DND-41 (cell line): ENCODE measurements at regions not wholly inside any gene's neighbourhood (a gene's known extent, or its start where the extent isn't known, plus 50 kb on each side); places are given as distances from the start of the nearest gene placed in this dataset.
"Not testable (repeated sequence)": the region's sequence is repeated elsewhere in the genome, so short reads cannot be mapped to it uniquely, and the experiment has no call there.

ENCODE experiments used
- ATAC-seq: fragments of 200-7000 bp; cut with Tn5 transposase; 3 replicates; pipeline ENCODE4 v1.9.1; 2021; ENCODE audit warnings: low read depth; ENCODE audit not compliant: insufficient read depth
- DNase-seq: peaks from one replicate; pipeline ENCODE4 v3.0.0-alpha.2; 2020
- H2AFZ ChIP-seq: 2 replicates; pipeline ENCODE4 v1.6.0; 2012; ENCODE audit warnings: low read depth, low read length
- H3K27ac ChIP-seq: 2 replicates; pipeline ENCODE4 v1.5.1; 2012; ENCODE audit warnings: low read length, inconsistent platforms
- H3K27me3 ChIP-seq: fragments of 200-600 bp; sonication (generic); 2 replicates; pipeline ENCODE4 v1.6.0; 2012; ENCODE audit warnings: low read length, mild to moderate bottlenecking, inconsistent platforms; ENCODE audit not compliant: insufficient read depth, poor library complexity
- H3K36me3 ChIP-seq: 2 replicates; pipeline ENCODE4 v1.5.1; 2012; ENCODE audit warnings: low read length, inconsistent platforms; ENCODE audit not compliant: insufficient read depth
- H3K4me1 ChIP-seq: 2 replicates; pipeline ENCODE4 v1.5.1; 2012; ENCODE audit warnings: mild to moderate bottlenecking, low read length; ENCODE audit not compliant: insufficient read depth
- H3K4me2 ChIP-seq: 2 replicates; pipeline ENCODE4 v1.6.0; 2012; ENCODE audit warnings: mild to moderate bottlenecking, moderate library complexity, low read length, inconsistent platforms; ENCODE audit not compliant: insufficient read depth
- H3K4me3 ChIP-seq, 2 experiments: fragments of 200-600 bp in 1 of 2; shearing (Covaris generic) in 1 of 2; 2 replicates each; pipeline ENCODE4 v1.5.1; 2012 to 2016; ENCODE audit warnings: inconsistent platforms in 2 of 2, low read length in 2 of 2, mild to moderate bottlenecking in 2 of 2, low read depth in 1 of 2, moderate library complexity in 1 of 2
- H3K79me2 ChIP-seq: 2 replicates; pipeline ENCODE4 v1.6.0; 2012; ENCODE audit warnings: low read length, inconsistent platforms; ENCODE audit not compliant: insufficient read depth
- H3K9ac ChIP-seq: 2 replicates; pipeline ENCODE4 v1.6.0; 2012; ENCODE audit warnings: low read depth, mild to moderate bottlenecking, inconsistent platforms, low read length, moderate library complexity
- H3K9me3 ChIP-seq: 2 replicates; pipeline ENCODE4 v1.5.1; 2012; ENCODE audit warnings: low read length, moderate library complexity, mild to moderate bottlenecking, inconsistent platforms; ENCODE audit not compliant: insufficient read depth, severe bottlenecking
- H4K20me1 ChIP-seq: 2 replicates; pipeline ENCODE4 v1.6.0; 2012; ENCODE audit warnings: low read length; ENCODE audit not compliant: insufficient read depth
- CTCF ChIP-seq: IDR thresholded peaks from 2 replicates; pipeline ENCODE4 v1.5.1; 2012; ENCODE audit warnings: borderline replicate concordance, low read length, moderate library complexity, mild to moderate bottlenecking; ENCODE audit not compliant: poor library complexity, severe bottlenecking; ENCODE audit errors: extremely low read depth
- EZH2 ChIP-seq: IDR thresholded peaks from 3 replicates; pipeline ENCODE4 v1.6.1; 2012; ENCODE audit warnings: borderline replicate concordance, low read depth, mild to moderate bottlenecking, moderate library complexity, low read length, inconsistent platforms; ENCODE audit not compliant: severe bottlenecking

GRCh38 chr20:10119336-10119735, 84.5 kb downstream of the ANKEF1 start:
- ATAC-seq (no peak), DNase-seq (no peak)
- Histone ChIP-seq H3K79me2 (no peaks in the 10 kb centered on the region), H3K36me3 (no peaks in the 10 kb centered on the region), H3K4me1 (no peaks in the 10 kb centered on the region), H3K9ac (no peak overlapping the region), H3K9me3 (peaks cover 9% of the 10 kb centered on the region), H3K27me3 (no peaks in the 10 kb centered on the region), H4K20me1 (no peaks in the 10 kb centered on the region), H3K4me3 (no peak overlapping the region), H2AFZ (no peak overlapping the region), H3K4me2 (no peak overlapping the region), H3K27ac (no peak overlapping the region)
- TF ChIP-seq EZH2 (no peak), CTCF (no peak)

GRCh38 chr20:10124883-10125282, 90.1 kb downstream of the ANKEF1 start:
- not testable (repeated sequence) for H3K9ac ChIP-seq, H2AFZ ChIP-seq, H3K4me2 ChIP-seq, DNase-seq, H3K27ac ChIP-seq, H3K4me3 ChIP-seq, H3K36me3 ChIP-seq, H3K79me2 ChIP-seq, ATAC-seq, H4K20me1 ChIP-seq, H3K4me1 ChIP-seq, H3K27me3 ChIP-seq
- H3K9me3 ChIP-seq, result peaks cover 13% of the 10 kb centered on the region

- no peak for DNase-seq
- Histone ChIP-seq H3K4me2 (no peak overlapping the region), H4K20me1 (no peaks in the 10 kb centered on the region), H3K9me3 (peaks cover 13% of the 10 kb centered on the region), H3K4me3 (no peak overlapping the region), H3K27me3 (no peaks in the 10 kb centered on the region), H3K9ac (no peak overlapping the region), H3K4me1 (no peaks in the 10 kb centered on the region), H2AFZ (no peak overlapping the region), H3K27ac (no peak overlapping the region), H3K36me3 (no peaks in the 10 kb centered on the region), H3K79me2 (no peaks in the 10 kb centered on the region)
- ATAC-seq, result no peak
- no peak for TF ChIP-seq EZH2
Measured at GRCh38 chr20:10125757-10126156, 91.0 kb downstream of the ANKEF1 start.

GRCh38 chr20:10129749-10130148, 88.9 kb upstream of the SNAP25 start:
- Histone ChIP-seq H3K4me1 (no peaks in the 10 kb centered on the region), H3K27ac (no peak overlapping the region), H2AFZ (no peak overlapping the region), H3K9me3 (peaks cover under 1% of the 10 kb centered on the region), H3K36me3 (no peaks in the 10 kb centered on the region), H3K4me3 (no peak overlapping the region), H4K20me1 (no peaks in the 10 kb centered on the region), H3K4me2 (no peak overlapping the region), H3K9ac (no peak overlapping the region), H3K79me2 (no peaks in the 10 kb centered on the region), H3K27me3 (no peaks in the 10 kb centered on the region)
- no peak for TF ChIP-seq EZH2
- TF ChIP-seq CTCF, result no peak
- no peak for ATAC-seq
- no peak for DNase-seq
